Keratinocyte (primary cell): ENCODE measurements at regions not wholly inside any gene's neighbourhood (a gene's known extent, or its start where the extent isn't known, plus 50 kb on each side); places are given as distances from the start of the nearest gene placed in this dataset.

ENCODE experiments used
- EZH2 ChIP-seq: IDR thresholded peaks from one replicate; pipeline ENCODE4 v1.6.1; 2012; ENCODE audit warnings: inconsistent platforms, mild to moderate bottlenecking, low read length, moderate library complexity
- TF ChIP-seq, protein P1 (sequence below), 3 experiments: IDR thresholded peaks in 1 of 3; conservative IDR thresholded peaks in 1 of 3; optimal IDR thresholded peaks in 1 of 3; 2 replicates in 2 of 3; 3 replicates in 1 of 3; pipeline versions ENCODE3 to v1.5.1; 2011; ENCODE audit warnings: low read length in 3 of 3, mild to moderate bottlenecking in 3 of 3, moderate library complexity in 2 of 3, control low read depth in 1 of 3, inconsistent platforms in 1 of 3; ENCODE audit not compliant: insufficient read depth in 2 of 3; ENCODE audit errors: extremely low read depth in 1 of 3

DNA sequence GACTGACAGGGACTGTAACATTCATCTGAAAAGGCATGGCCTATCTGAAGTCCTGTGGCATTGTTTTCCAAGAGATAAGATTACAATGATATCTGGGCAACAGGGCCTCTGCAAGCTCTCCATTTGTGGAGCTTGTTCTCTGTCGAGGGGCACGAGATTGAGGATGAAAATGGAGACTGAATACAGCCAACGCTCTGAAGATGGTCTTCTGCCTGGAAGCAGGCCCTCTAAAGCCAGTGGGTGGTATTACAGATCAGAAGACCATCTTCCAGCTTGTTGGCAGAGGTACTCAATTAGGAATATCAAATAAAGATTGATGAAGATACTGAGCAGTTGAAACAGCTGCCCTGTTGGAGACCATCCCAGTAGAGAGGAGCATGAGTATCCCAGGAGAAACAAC lies 288.2 kb downstream of the CENPW start:
- TF ChIP-seq, protein P1, sequence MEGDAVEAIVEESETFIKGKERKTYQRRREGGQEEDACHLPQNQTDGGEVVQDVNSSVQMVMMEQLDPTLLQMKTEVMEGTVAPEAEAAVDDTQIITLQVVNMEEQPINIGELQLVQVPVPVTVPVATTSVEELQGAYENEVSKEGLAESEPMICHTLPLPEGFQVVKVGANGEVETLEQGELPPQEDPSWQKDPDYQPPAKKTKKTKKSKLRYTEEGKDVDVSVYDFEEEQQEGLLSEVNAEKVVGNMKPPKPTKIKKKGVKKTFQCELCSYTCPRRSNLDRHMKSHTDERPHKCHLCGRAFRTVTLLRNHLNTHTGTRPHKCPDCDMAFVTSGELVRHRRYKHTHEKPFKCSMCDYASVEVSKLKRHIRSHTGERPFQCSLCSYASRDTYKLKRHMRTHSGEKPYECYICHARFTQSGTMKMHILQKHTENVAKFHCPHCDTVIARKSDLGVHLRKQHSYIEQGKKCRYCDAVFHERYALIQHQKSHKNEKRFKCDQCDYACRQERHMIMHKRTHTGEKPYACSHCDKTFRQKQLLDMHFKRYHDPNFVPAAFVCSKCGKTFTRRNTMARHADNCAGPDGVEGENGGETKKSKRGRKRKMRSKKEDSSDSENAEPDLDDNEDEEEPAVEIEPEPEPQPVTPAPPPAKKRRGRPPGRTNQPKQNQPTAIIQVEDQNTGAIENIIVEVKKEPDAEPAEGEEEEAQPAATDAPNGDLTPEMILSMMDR (optimal IDR thresholded peaks at IDR 0.05 in 1 of 3, IDR thresholded peaks at IDR 0.05 in 1 of 3, conservative IDR thresholded peaks at IDR 0.05 in 1 of 3; ENCODE audit: extremely low read depth in 1 of 3, insufficient read depth in 2 of 3, low read length in 3 of 3): peak in 1 of 3 experiments; percentile 16
- TF ChIP-seq EZH2: no peak
